GM13977 (cell line): ENCODE measurements at regions not wholly inside any gene's neighbourhood (a gene's known extent, or its start where the extent isn't known, plus 50 kb on each side); places are given as distances from the start of the nearest gene placed in this dataset.

ENCODE experiments used
- DNase-seq: peaks from one replicate; pipeline ENCODE4 v3.0.0; 2012; ENCODE audit warnings: low spot score
- CTCF ChIP-seq: IDR thresholded peaks from 2 replicates; pipeline ENCODE4 v1.5.1; 2012; ENCODE audit warnings: mild to moderate bottlenecking, control low read depth; ENCODE audit not compliant: insufficient read depth; ENCODE audit errors: extremely low read depth, missing control alignments
- in situ Hi-C: fragments of 300-500 bp; cut with MboI; formaldehyde crosslinking; loops from one replicate; pipeline ENCODE4 v1.12.0; 2022; ENCODE audit warnings: low sequenced_read_pairs, low pct_unique_long_range_greater_than_20kb, mixed read lengths, inconsistent platforms; ENCODE audit not compliant: unreplicated experiment

- in situ Hi-C loops = no loop called here
- no peak for DNase-seq
- no peak for TF ChIP-seq CTCF
Observed at GRCh38 chr3:75075158-75075557, 460.7 kb upstream of the CNTN3 start.

GRCh38 chr3:75076481-75076880 lies 462.0 kb upstream of the CNTN3 start:
- no peak for TF ChIP-seq CTCF
- DNase-seq = no peak
- in situ Hi-C loops = no loop called here

GRCh38 chr3:75078290-75078689 lies 463.8 kb upstream of the CNTN3 start:
- no peak for DNase-seq
- in situ Hi-C loops = no loop called here
- TF ChIP-seq CTCF = no peak

- no peak for DNase-seq
- in situ Hi-C loops = no loop called here
- no peak for TF ChIP-seq CTCF
Observed at GRCh38 chr3:75082845-75083244, 468.4 kb upstream of the CNTN3 start.

- no peak for TF ChIP-seq CTCF
- no peak for DNase-seq
- in situ Hi-C loops = no loop called here
Observed at GRCh38 chr3:75089841-75090240, 475.4 kb upstream of the CNTN3 start.

- in situ Hi-C loops = no loop called here
- DNase-seq = no peak
- TF ChIP-seq CTCF = no peak
Observed at GRCh38 chr3:75101329-75102147, 487.1 kb upstream of the CNTN3 start.
